Karpas-422 (cell line): ENCODE measurements at regions not wholly inside any gene's neighbourhood (a gene's known extent, or its start where the extent isn't known, plus 50 kb on each side); places are given as distances from the start of the nearest gene placed in this dataset.

Source experiments
- DNase-seq: peaks from one replicate; pipeline ENCODE4 v3.0.0-alpha.2; 2015
- H2AFZ ChIP-seq: fragments of 200-600 bp; sonication (generic); 2 replicates; pipeline ENCODE4 v1.6.1; 2014; ENCODE audit warnings: antibody characterized with exemption, low read length, mixed read lengths
- H3K27ac ChIP-seq: fragments of 200-600 bp; sonication (generic); 2 replicates; pipeline ENCODE4 v1.5.1; 2014; ENCODE audit warnings: mild to moderate bottlenecking, low read length, moderate library complexity
- H3K27me3 ChIP-seq: fragments of 200-600 bp; sonication (generic); 2 replicates; pipeline ENCODE4 v1.6.1; 2014; ENCODE audit warnings: low read length, mixed read lengths
- H3K36me3 ChIP-seq: fragments of 200-600 bp; sonication (generic); 2 replicates; pipeline ENCODE4 v1.6.1; 2014; ENCODE audit warnings: low read length, mixed read lengths; ENCODE audit not compliant: insufficient read depth
- H3K4me1 ChIP-seq: fragments of 200-600 bp; sonication (generic); 2 replicates; pipeline ENCODE4 v1.6.1; 2014; ENCODE audit warnings: mild to moderate bottlenecking, low read length, mixed read lengths
- H3K4me2 ChIP-seq: fragments of 200-600 bp; sonication (generic); 2 replicates; pipeline ENCODE4 v1.6.1; 2014; ENCODE audit warnings: low read length, low read depth, mild to moderate bottlenecking; ENCODE audit not compliant: poor library complexity, severe bottlenecking
- H3K4me3 ChIP-seq: fragments of 200-600 bp; sonication (generic); 2 replicates; pipeline ENCODE4 v1.5.1; 2014; ENCODE audit warnings: mild to moderate bottlenecking, antibody characterized with exemption, low read length, mixed read lengths
- H3K79me2 ChIP-seq: fragments of 200-600 bp; sonication (generic); 2 replicates; pipeline ENCODE4 v1.6.1; 2014; ENCODE audit warnings: mild to moderate bottlenecking, low read length, mixed read lengths
- H3K9ac ChIP-seq: fragments of 200-600 bp; sonication (generic); 2 replicates; pipeline ENCODE4 v1.6.0; 2014; ENCODE audit warnings: low read length
- H3K9me2 ChIP-seq: fragments of 200-600 bp; sonication (generic), shearing (Covaris generic); replicated peaks from 2 replicates; pipeline ENCODE4 v1.6.0; 2014; ENCODE audit warnings: mild to moderate bottlenecking, low read length, moderate library complexity; ENCODE audit not compliant: insufficient read depth
- H3K9me3 ChIP-seq: fragments of 300-700, 200-600 bp; sonication (generic); 2 replicates; pipeline ENCODE4 v1.6.1; 2014; ENCODE audit warnings: low read length, mixed read lengths
- H4K20me1 ChIP-seq: fragments of 200-600 bp; sonication (generic); 2 replicates; pipeline ENCODE4 v1.6.1; 2014; ENCODE audit warnings: mild to moderate bottlenecking, antibody characterized with exemption, low read length, low read depth; ENCODE audit not compliant: insufficient read depth

DNA sequence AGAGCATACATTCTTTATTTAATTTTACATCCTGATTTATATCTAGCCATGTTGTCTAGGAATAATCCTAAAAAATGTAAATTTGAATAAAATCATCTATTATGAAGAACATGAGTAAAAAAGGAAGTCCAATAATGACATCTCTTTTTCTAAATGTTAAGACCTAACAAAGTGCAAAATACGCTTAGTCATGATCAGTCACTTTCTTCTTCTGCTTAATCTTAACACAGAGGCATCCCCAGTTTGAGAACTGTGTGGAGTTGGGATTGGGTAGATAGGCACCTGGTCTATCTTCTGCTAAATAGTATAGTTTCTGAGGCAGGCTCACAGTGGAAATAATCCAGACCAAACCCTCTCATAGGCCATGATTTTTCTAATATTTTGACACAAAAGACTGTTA lies 311.7 kb upstream of the LRRC7 start:
- Histone ChIP-seq H4K20me1 (no peaks in the 10 kb centered on the region), H3K4me3 (no peak overlapping the region), H3K27ac (no peak overlapping the region), H3K36me3 (no peaks in the 10 kb centered on the region), H3K4me1 (no peaks in the 10 kb centered on the region), H3K79me2 (no peaks in the 10 kb centered on the region), H3K4me2 (no peak overlapping the region), H3K27me3 (no peaks in the 10 kb centered on the region), H2AFZ (no peak overlapping the region), H3K9ac (no peak overlapping the region), H3K9me3 (0 out of 2 replicates have a peak, but pooled peaks cover 3% of the 10 kb centered on the region), H3K9me2 (no peaks in the 10 kb centered on the region)
- no peak for DNase-seq

GRCh38 chr1:69258842-69259241 lies 308.9 kb upstream of the LRRC7 start:
- Histone ChIP-seq H3K79me2 (no peaks in the 10 kb centered on the region), H2AFZ (no peak overlapping the region), H3K36me3 (no peaks in the 10 kb centered on the region), H3K27ac (no peak overlapping the region), H3K27me3 (no peaks in the 10 kb centered on the region), H3K4me1 (no peaks in the 10 kb centered on the region), H3K4me3 (no peak overlapping the region), H3K9ac (no peak overlapping the region), H4K20me1 (no peaks in the 10 kb centered on the region), H3K9me3 (0 out of 2 replicates have a peak, but pooled peaks cover 3% of the 10 kb centered on the region), H3K9me2 (no peaks in the 10 kb centered on the region), H3K4me2 (no peak overlapping the region)
- DNase-seq = no peak

- H3K27me3 ChIP-seq = no peaks in the 10 kb centered on the region
- H3K9ac ChIP-seq = no peak overlapping the region
- H3K36me3 ChIP-seq = no peaks in the 10 kb centered on the region
- no peak for DNase-seq
- no peak overlapping the region for H3K4me3 ChIP-seq
- no peak overlapping the region for H2AFZ ChIP-seq
- no peak overlapping the region for H3K4me2 ChIP-seq
- no peaks in the 10 kb centered on the region for H3K9me2 ChIP-seq
- no peak overlapping the region for H3K27ac ChIP-seq
- H4K20me1 ChIP-seq = no peaks in the 10 kb centered on the region
- peaks cover 3% of the 10 kb centered on the region; the same call in 1 of the 2 replicates for H3K9me3 ChIP-seq
- H3K4me1 ChIP-seq = no peaks in the 10 kb centered on the region
- H3K79me2 ChIP-seq = no peaks in the 10 kb centered on the region
Measured at GRCh38 chr1:69263921-69264391, 303.8 kb upstream of the LRRC7 start.

GRCh38 chr1:69269491-69269890 lies 298.2 kb upstream of the LRRC7 start:
- no peaks in the 10 kb centered on the region for H3K27me3 ChIP-seq
- no peaks in the 10 kb centered on the region for H3K79me2 ChIP-seq
- H3K9me3 ChIP-seq = peaks cover 3% of the 10 kb centered on the region; the same call in 1 of the 2 replicates
- H4K20me1 ChIP-seq = no peaks in the 10 kb centered on the region
- no peak for DNase-seq
- H3K9ac ChIP-seq = no peak overlapping the region
- no peak overlapping the region for H2AFZ ChIP-seq
- H3K27ac ChIP-seq = no peak overlapping the region
- no peaks in the 10 kb centered on the region for H3K36me3 ChIP-seq
- H3K9me2 ChIP-seq = no peaks in the 10 kb centered on the region
- no peak overlapping the region for H3K4me3 ChIP-seq
- H3K4me1 ChIP-seq = no peaks in the 10 kb centered on the region
- no peak overlapping the region for H3K4me2 ChIP-seq

GRCh38 chr1:69271587-69272125 lies 296.1 kb upstream of the LRRC7 start:
- no peak overlapping the region for H3K9ac ChIP-seq
- no peaks in the 10 kb centered on the region for H4K20me1 ChIP-seq
- no peaks in the 10 kb centered on the region for H3K36me3 ChIP-seq
- no peaks in the 10 kb centered on the region for H3K9me2 ChIP-seq
- no peak overlapping the region for H2AFZ ChIP-seq
- H3K4me2 ChIP-seq = no peak overlapping the region
- no peaks in the 10 kb centered on the region for H3K27me3 ChIP-seq
- no peaks in the 10 kb centered on the region for H3K9me3 ChIP-seq
- H3K27ac ChIP-seq = no peak overlapping the region
- H3K79me2 ChIP-seq = no peaks in the 10 kb centered on the region
- no peak for DNase-seq
- no peaks in the 10 kb centered on the region for H3K4me1 ChIP-seq
- no peak overlapping the region for H3K4me3 ChIP-seq

GRCh38 chr1:69272684-69273083 lies 295.0 kb upstream of the LRRC7 start:
- no peak overlapping the region for H3K9ac ChIP-seq
- DNase-seq = no peak
- H3K4me3 ChIP-seq = no peak overlapping the region

GRCh38 chr1:69278923-69279322 lies 288.8 kb upstream of the LRRC7 start:
- Histone ChIP-seq H3K4me1 (no peaks in the 10 kb centered on the region), H2AFZ (no peak overlapping the region), H3K4me3 (no peak overlapping the region), H3K27me3 (no peaks in the 10 kb centered on the region), H3K9me2 (no peaks in the 10 kb centered on the region; the same call in 1 of the 2 replicates), H3K9ac (no peak overlapping the region), H4K20me1 (no peaks in the 10 kb centered on the region), H3K4me2 (no peak overlapping the region), H3K79me2 (no peaks in the 10 kb centered on the region), H3K36me3 (no peaks in the 10 kb centered on the region), H3K27ac (no peak overlapping the region), H3K9me3 (no peaks in the 10 kb centered on the region)
- no peak for DNase-seq

More at GRCh38 chr1:69272684-69273083, 295.0 kb upstream of the LRRC7 start:
- no peaks in the 10 kb centered on the region for H3K4me1 ChIP-seq
- no peaks in the 10 kb centered on the region for H3K9me3 ChIP-seq
- H3K4me2 ChIP-seq = no peak overlapping the region
- no peaks in the 10 kb centered on the region for H4K20me1 ChIP-seq
- H3K79me2 ChIP-seq = no peaks in the 10 kb centered on the region
- no peaks in the 10 kb centered on the region for H3K36me3 ChIP-seq
- H3K27me3 ChIP-seq = no peaks in the 10 kb centered on the region
- H3K27ac ChIP-seq = no peak overlapping the region
- H3K9me2 ChIP-seq = no peaks in the 10 kb centered on the region
- no peak overlapping the region for H2AFZ ChIP-seq

DNA sequence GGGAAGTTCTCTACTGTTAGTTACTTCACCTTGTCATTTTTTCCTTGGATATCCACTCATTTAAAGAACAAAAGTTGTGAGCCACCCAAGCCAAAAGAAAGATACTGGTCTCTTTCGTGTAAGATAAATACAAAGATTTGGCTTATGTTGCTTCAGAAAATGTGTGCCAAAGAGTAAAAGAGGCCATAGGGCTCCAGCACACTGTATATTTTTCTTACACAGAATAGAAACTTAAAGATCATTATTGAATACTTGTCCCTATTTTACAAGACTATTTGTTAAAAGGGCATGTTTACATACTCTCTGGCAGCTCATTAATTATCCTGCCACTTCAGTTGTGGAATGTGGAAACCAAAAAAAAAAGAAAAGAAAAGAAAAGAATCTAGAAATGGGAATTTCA lies 284.2 kb upstream of the LRRC7 start:
- Histone ChIP-seq H3K4me3 (no peak overlapping the region), H3K27me3 (no peaks in the 10 kb centered on the region), H3K9me2 (no peaks in the 10 kb centered on the region; the same call in 1 of the 2 replicates), H3K9me3 (no peaks in the 10 kb centered on the region), H3K27ac (no peak overlapping the region), H4K20me1 (no peaks in the 10 kb centered on the region), H3K4me2 (no peak overlapping the region), H3K36me3 (no peaks in the 10 kb centered on the region), H2AFZ (no peak overlapping the region), H3K79me2 (no peaks in the 10 kb centered on the region), H3K4me1 (no peaks in the 10 kb centered on the region), H3K9ac (no peak overlapping the region)
- DNase-seq = no peak
